ENCODE measurements at regions not wholly inside any gene's neighbourhood (a gene's known extent, or its start where the extent isn't known, plus 50 kb on each side); places are given as distances from the start of the nearest gene placed in this dataset.

GRCh38 chr3:162777118-162777517 is 1280.5 kb downstream of the OTOL1 start:
- Histone ChIP-seq H3K9me3 (ENCODE audit: control insufficient read depth, insufficient read depth, low read length) (no peaks in the 10 kb centered on the region; the same call in 1 of the 2 replicates), H3K36me3 (ENCODE audit: insufficient read depth, low read length) (peaks cover 28% of the 10 kb centered on the region), H3K9ac (ENCODE audit: low read depth, low read length) (no peak overlapping the region), H3K4me1 (ENCODE audit: insufficient read depth, low read length) (peaks cover 25% of the 10 kb centered on the region)

GRCh38 chr3:162780313-162780712 is 1283.7 kb downstream of the OTOL1 start:
- Histone ChIP-seq H3K9me3 (ENCODE audit: control insufficient read depth, insufficient read depth, low read length) (peaks cover 6% of the 10 kb centered on the region), H3K9ac (ENCODE audit: low read depth, low read length) (no peak overlapping the region), H3K4me1 (ENCODE audit: insufficient read depth, low read length) (peaks cover under 1% of the 10 kb centered on the region; the same call in 1 of the 2 replicates), H3K36me3 (ENCODE audit: insufficient read depth, low read length) (peaks cover 12% of the 10 kb centered on the region)

GRCh38 chr3:162799910-162800309 is 1303.3 kb downstream of the OTOL1 start:
- H3K4me1 ChIP-seq (ENCODE audit: insufficient read depth, low read length): no peaks in the 10 kb centered on the region
- no peaks in the 10 kb centered on the region for H3K9me3 ChIP-seq (ENCODE audit: control insufficient read depth, insufficient read depth, low read length)
- no peaks in the 10 kb centered on the region for H3K36me3 ChIP-seq (ENCODE audit: insufficient read depth, low read length)
- H3K9ac ChIP-seq (ENCODE audit: low read depth, low read length): no peak overlapping the region

GRCh38 chr3:162802228-162802965 is 1305.8 kb downstream of the OTOL1 start:
- no peaks in the 10 kb centered on the region for H3K4me1 ChIP-seq (ENCODE audit: insufficient read depth, low read length)
- H3K9ac ChIP-seq (ENCODE audit: low read depth, low read length): no peak overlapping the region
- H3K36me3 ChIP-seq (ENCODE audit: insufficient read depth, low read length): no peaks in the 10 kb centered on the region
- H3K9me3 ChIP-seq (ENCODE audit: control insufficient read depth, insufficient read depth, low read length): no peaks in the 10 kb centered on the region

GRCh38 chr3:162810776-162811175 is 1314.2 kb downstream of the OTOL1 start:
- H3K36me3 ChIP-seq (ENCODE audit: insufficient read depth, low read length): no peaks in the 10 kb centered on the region
- H3K4me1 ChIP-seq (ENCODE audit: insufficient read depth, low read length): no peaks in the 10 kb centered on the region
- H3K9me3 ChIP-seq (ENCODE audit: control insufficient read depth, insufficient read depth, low read length): no peaks in the 10 kb centered on the region
- H3K9ac ChIP-seq (ENCODE audit: low read depth, low read length): no peak overlapping the region

- H3K9ac ChIP-seq (ENCODE audit: low read depth, low read length): no peak overlapping the region
- no peaks in the 10 kb centered on the region for H3K4me1 ChIP-seq (ENCODE audit: insufficient read depth, low read length)
- no peaks in the 10 kb centered on the region for H3K9me3 ChIP-seq (ENCODE audit: control insufficient read depth, insufficient read depth, low read length)
- H3K36me3 ChIP-seq (ENCODE audit: insufficient read depth, low read length): no peaks in the 10 kb centered on the region; the same call in 1 of the 2 replicates
These were observed 1346.1 kb downstream of the OTOL1 start for GRCh38 chr3:162842549-162843216.

GRCh38 chr3:162845918-162846317 is 1349.3 kb downstream of the OTOL1 start:
- Histone ChIP-seq H3K9me3 (ENCODE audit: control insufficient read depth, insufficient read depth, low read length) (no peaks in the 10 kb centered on the region), H3K9ac (ENCODE audit: low read depth, low read length) (no peak overlapping the region), H3K36me3 (ENCODE audit: insufficient read depth, low read length) (no peaks in the 10 kb centered on the region; the same call in 1 of the 2 replicates)

GRCh38 chr3:162847511-162847910 is 1350.9 kb downstream of the OTOL1 start:
- no peak overlapping the region for H3K9ac ChIP-seq (ENCODE audit: low read depth, low read length)
- no peaks in the 10 kb centered on the region for H3K4me1 ChIP-seq (ENCODE audit: insufficient read depth, low read length)
- no peaks in the 10 kb centered on the region; the same call in 1 of the 2 replicates for H3K36me3 ChIP-seq (ENCODE audit: insufficient read depth, low read length)
- no peaks in the 10 kb centered on the region; the same call in 1 of the 2 replicates for H3K9me3 ChIP-seq (ENCODE audit: control insufficient read depth, insufficient read depth, low read length)

More at GRCh38 chr3:162845918-162846317, 1349.3 kb downstream of the OTOL1 start:
- H3K4me1 ChIP-seq (ENCODE audit: insufficient read depth, low read length): no peaks in the 10 kb centered on the region

- Histone ChIP-seq H3K9me3 (ENCODE audit: control insufficient read depth, insufficient read depth, low read length) (no peaks in the 10 kb centered on the region; the same call in 1 of the 2 replicates), H3K9ac (ENCODE audit: low read depth, low read length) (no peak overlapping the region), H3K4me1 (ENCODE audit: insufficient read depth, low read length) (no peaks in the 10 kb centered on the region), H3K36me3 (ENCODE audit: insufficient read depth, low read length) (no peaks in the 10 kb centered on the region)
These were observed 1367.0 kb downstream of the OTOL1 start for GRCh38 chr3:162863579-162863978.

GRCh38 chr3:162865466-162865865 is 1368.9 kb downstream of the OTOL1 start:
- no peaks in the 10 kb centered on the region for H3K4me1 ChIP-seq (ENCODE audit: insufficient read depth, low read length)

GRCh38 chr3:162879021-162879562 is 1382.5 kb downstream of the OTOL1 start:
- no peak overlapping the region for H3K9ac ChIP-seq (ENCODE audit: low read depth, low read length)
- no peaks in the 10 kb centered on the region for H3K36me3 ChIP-seq (ENCODE audit: insufficient read depth, low read length)
- H3K4me1 ChIP-seq (ENCODE audit: insufficient read depth, low read length): no peaks in the 10 kb centered on the region
- 0 out of 2 replicates have a peak, but pooled peaks cover 3% of the 10 kb centered on the region for H3K9me3 ChIP-seq (ENCODE audit: control insufficient read depth, insufficient read depth, low read length)

More at GRCh38 chr3:162865466-162865865, 1368.9 kb downstream of the OTOL1 start:
- no peak overlapping the region for H3K9ac ChIP-seq (ENCODE audit: low read depth, low read length)
- H3K9me3 ChIP-seq (ENCODE audit: control insufficient read depth, insufficient read depth, low read length): no peaks in the 10 kb centered on the region; the same call in 1 of the 2 replicates
- no peaks in the 10 kb centered on the region for H3K36me3 ChIP-seq (ENCODE audit: insufficient read depth, low read length)

GRCh38 chr3:162884373-162884772 is 1387.8 kb downstream of the OTOL1 start:
- H3K36me3 ChIP-seq (ENCODE audit: insufficient read depth, low read length): no peaks in the 10 kb centered on the region
- 0 out of 2 replicates have a peak, but pooled peaks cover 3% of the 10 kb centered on the region for H3K9me3 ChIP-seq (ENCODE audit: control insufficient read depth, insufficient read depth, low read length)
- no peaks in the 10 kb centered on the region for H3K4me1 ChIP-seq (ENCODE audit: insufficient read depth, low read length)
- no peak overlapping the region for H3K9ac ChIP-seq (ENCODE audit: low read depth, low read length)

- H3K9ac ChIP-seq (ENCODE audit: low read depth, low read length): no peak overlapping the region
- no peaks in the 10 kb centered on the region for H3K36me3 ChIP-seq (ENCODE audit: insufficient read depth, low read length)
- 0 out of 2 replicates have a peak, but pooled peaks cover 3% of the 10 kb centered on the region for H3K9me3 ChIP-seq (ENCODE audit: control insufficient read depth, insufficient read depth, low read length)
- no peaks in the 10 kb centered on the region for H3K4me1 ChIP-seq (ENCODE audit: insufficient read depth, low read length)
These were observed 1396.5 kb downstream of the OTOL1 start for GRCh38 chr3:162892921-162893793.

- H3K36me3 ChIP-seq (ENCODE audit: insufficient read depth, low read length): no peaks in the 10 kb centered on the region
- H3K4me1 ChIP-seq (ENCODE audit: insufficient read depth, low read length): no peaks in the 10 kb centered on the region
- H3K9ac ChIP-seq (ENCODE audit: low read depth, low read length): no peak overlapping the region
- H3K9me3 ChIP-seq (ENCODE audit: control insufficient read depth, insufficient read depth, low read length): no peaks in the 10 kb centered on the region
These were observed 1400.7 kb downstream of the OTOL1 start for GRCh38 chr3:162897291-162897690.
